ENCODE measurements at regions not wholly inside any gene's neighbourhood (a gene's known extent, or its start where the extent isn't known, plus 50 kb on each side); places are given as distances from the start of the nearest gene placed in this dataset.
"Not testable (repeated sequence)": the region's sequence is repeated elsewhere in the genome, so short reads cannot be mapped to it uniquely, and the experiment has no call there.

- no peak for DNase-seq (ENCODE audit: low read depth in 3 of 3)
Observed at GRCh38 chr6:134431421-134431859, 113.5 kb upstream of the SGK1 start.

GRCh38 chr6:134429861-134430380 lies 112.0 kb upstream of the SGK1 start:
- no peak for DNase-seq (ENCODE audit: low read depth in 3 of 3)

- DNase-seq (ENCODE audit: low read depth in 3 of 3), result no peak
Observed at GRCh38 chr6:134427721-134428120, 109.8 kb upstream of the SGK1 start.

- no peak for DNase-seq (ENCODE audit: low read depth in 3 of 3)
Observed at GRCh38 chr6:134426623-134427022, 108.7 kb upstream of the SGK1 start.

- DNase-seq (ENCODE audit: low read depth in 3 of 3), result not testable (repeated sequence)
Observed at GRCh38 chr6:134425917-134426316, 108.0 kb upstream of the SGK1 start.

GRCh38 chr6:134425513-134425912 lies 107.6 kb upstream of the SGK1 start:
- no peak for DNase-seq (ENCODE audit: low read depth in 3 of 3)

- DNase-seq (ENCODE audit: low read depth in 3 of 3), result no peak
Observed at GRCh38 chr6:134424798-134425170, 106.9 kb upstream of the SGK1 start.

- DNase-seq (ENCODE audit: low read depth in 3 of 3), result no peak
Observed at GRCh38 chr6:134424165-134424797, 106.4 kb upstream of the SGK1 start.

GRCh38 chr6:134422426-134423231 lies 104.7 kb upstream of the SGK1 start:
- DNase-seq (ENCODE audit: low read depth in 3 of 3), result no peak

GRCh38 chr6:134421501-134421900 lies 103.6 kb upstream of the SGK1 start:
- DNase-seq (ENCODE audit: low read depth in 3 of 3), result no peak

- no peak for DNase-seq (ENCODE audit: low read depth in 3 of 3)
Observed at GRCh38 chr6:134420614-134421181, 102.8 kb upstream of the SGK1 start.

- DNase-seq (ENCODE audit: low read depth in 3 of 3), result no peak
Observed at GRCh38 chr6:134419716-134420115, 101.8 kb upstream of the SGK1 start.

- no peak for DNase-seq (ENCODE audit: low read depth in 3 of 3)
Observed at GRCh38 chr6:134416418-134417154, 98.7 kb upstream of the SGK1 start.

- DNase-seq (ENCODE audit: low read depth in 3 of 3), result no peak
Observed at GRCh38 chr6:134415656-134416055, 97.7 kb upstream of the SGK1 start.

- no peak for DNase-seq (ENCODE audit: low read depth in 3 of 3)
Observed at GRCh38 chr6:134415194-134415593, 97.3 kb upstream of the SGK1 start.

GRCh38 chr6:134414793-134415192 lies 96.9 kb upstream of the SGK1 start:
- no peak for DNase-seq (ENCODE audit: low read depth in 3 of 3)

- DNase-seq (ENCODE audit: low read depth in 3 of 3), result no peak
Observed at GRCh38 chr6:134413241-134413643, 95.3 kb upstream of the SGK1 start.

GRCh38 chr6:134410541-134410940 lies 92.6 kb upstream of the SGK1 start:
- DNase-seq (ENCODE audit: low read depth in 3 of 3), result no peak

- no peak for DNase-seq (ENCODE audit: low read depth in 3 of 3)
Observed at GRCh38 chr6:134407791-134408190, 89.9 kb upstream of the SGK1 start.

- no peak for DNase-seq (ENCODE audit: low read depth in 3 of 3)
Observed at GRCh38 chr6:134406311-134406710, 88.4 kb upstream of the SGK1 start.

GRCh38 chr6:134405386-134406087 lies 87.6 kb upstream of the SGK1 start:
- DNase-seq (ENCODE audit: low read depth in 3 of 3), result no peak

All from stimulated activated CD4-positive, alpha-beta T cell treated with anti-CD3 and anti-CD28 coated beads, TNF-alpha, amount 100 ng/mL, for 4 hours (primary cell).